K562 (cell line): ENCODE measurements at regions not wholly inside any gene's neighbourhood (a gene's known extent, or its start where the extent isn't known, plus 50 kb on each side); places are given as distances from the start of the nearest gene placed in this dataset.

ENCODE experiments used
- ATAC-seq: fragments of 200-7000 bp; cut with Tn5 transposase; 3 replicates; pipeline ENCODE4 v1.9.1; 2020; ENCODE audit warnings: moderate library complexity
- BruUV-seq: library from RNA; stranded (reverse); fragments of 400-500 nt; replicated peaks from 2 replicates; lab custom pipeline; 2021; lab: Mats Ljungman, UMichigan
- CTCF ChIA-PET: fragments of 300-600 bp; formaldehyde crosslinking; extraction: SDS; loops from one replicate; lab custom pipeline; 2021; ENCODE audit warnings: low intra/inter-chr PET ratio; lab: Yijun Ruan, JAX
- POLR2A ChIA-PET: fragments of 300-600, 350-650 bp; sonication (Branson Sonifier 250); formaldehyde crosslinking; extraction: SDS; loops from one replicate; lab custom pipeline; 2021; ENCODE audit warnings: antibody characterized with exemption, inconsistent platforms; lab: Yijun Ruan, JAX
- DNase-seq, 4 experiments: peaks; one replicate each; pipeline versions ENCODE4 v3.0.0 to v3.0.0-alpha.2; 2011 to 2018; ENCODE audit warnings: low spot score in 3 of 4, mixed read lengths in 3 of 4; ENCODE audit errors: extremely low read depth in 1 of 4
- FAIRE-seq: peaks from 2 replicates; lab custom pipeline; 2011; peaks lifted over from hg19 to GRCh38; lab: Jason Lieb, UNC
- H2AFZ ChIP-seq: 2 replicates; pipeline ENCODE4 v1.6.0; 2011; ENCODE audit warnings: low read depth, low read length, control low read depth, inconsistent platforms
- H3K27ac ChIP-seq: fragments of 200-600 bp; 3 replicates; pipeline ENCODE4 v1.8.0; 2011; ENCODE audit warnings: low read depth, mild to moderate bottlenecking, control low read depth, inconsistent platforms, low read length, moderate library complexity, mixed read lengths; ENCODE audit errors: extremely low read depth
- H3K27me3 ChIP-seq, 2 experiments: fragments of 300-600 bp in 1 of 2; 2 replicates in 1 of 2; 3 replicates in 1 of 2; pipeline versions ENCODE4 v1.6.0 to v1.8.0; 2011; ENCODE audit warnings: inconsistent platforms in 2 of 2, low read length in 2 of 2, mild to moderate bottlenecking in 1 of 2, mixed read lengths in 1 of 2, moderate library complexity in 1 of 2; ENCODE audit not compliant: control insufficient read depth in 2 of 2, insufficient read depth in 2 of 2
- H3K36me3 ChIP-seq: fragments of 300-600 bp; 3 replicates; pipeline ENCODE4 v1.8.0; 2011; ENCODE audit warnings: mild to moderate bottlenecking, low read length, inconsistent platforms; ENCODE audit not compliant: control insufficient read depth, insufficient read depth
- H3K4me1 ChIP-seq, 2 experiments: fragments of 200-600 bp in 1 of 2; replicated peaks in 1 of 2; 2 replicates in 1 of 2; 3 replicates in 1 of 2; pipeline versions ENCODE4 v1.5.1 to v1.8.0; 2011; ENCODE audit warnings: inconsistent platforms in 2 of 2, low read length in 2 of 2, mild to moderate bottlenecking in 1 of 2, mixed read lengths in 1 of 2, moderate library complexity in 1 of 2; ENCODE audit not compliant: control insufficient read depth in 2 of 2, insufficient read depth in 2 of 2
- H3K4me2 ChIP-seq: 2 replicates; pipeline ENCODE4 v1.6.1; 2011; ENCODE audit warnings: low read length, control low read depth, inconsistent platforms, mixed read lengths; ENCODE audit not compliant: insufficient read depth
- H3K4me3 ChIP-seq: fragments of 200-600 bp; sonication (generic), shearing (Covaris generic); 2 replicates; pipeline ENCODE4 v1.5.1; 2016; ENCODE audit warnings: control low read depth, inconsistent platforms
- H3K79me2 ChIP-seq: fragments of 200-600 bp; 3 replicates; pipeline ENCODE4 v1.8.0; 2011; ENCODE audit warnings: low read length, inconsistent platforms; ENCODE audit not compliant: control insufficient read depth, insufficient read depth
- H3K9ac ChIP-seq, 2 experiments: 2 replicates each; pipeline versions ENCODE4 v1.6.0 to v1.6.1; 2011; ENCODE audit warnings: low read depth in 2 of 2, low read length in 2 of 2, control low read depth in 1 of 2, inconsistent platforms in 1 of 2, mild to moderate bottlenecking in 1 of 2, mixed read lengths in 1 of 2; ENCODE audit not compliant: insufficient read depth in 1 of 2
- H3K9me1 ChIP-seq: one replicate; pipeline ENCODE4 v1.6.0; 2011; ENCODE audit warnings: inconsistent platforms, mild to moderate bottlenecking, low read length, moderate library complexity; ENCODE audit not compliant: control insufficient read depth, insufficient read depth
- H3K9me3 ChIP-seq: replicated peaks from 2 replicates; pipeline ENCODE4 v1.5.1; 2011; ENCODE audit warnings: low read depth, low read length, inconsistent platforms; ENCODE audit not compliant: control insufficient read depth, insufficient read depth
- H4K20me1 ChIP-seq: replicated peaks from 2 replicates; pipeline ENCODE4 v1.6.1; 2011; ENCODE audit warnings: low read length, inconsistent platforms, mixed read lengths; ENCODE audit not compliant: control insufficient read depth, insufficient read depth
- BCOR ChIP-seq: fragments of 450-650 bp; IDR thresholded peaks from 2 replicates; pipeline ENCODE4 v1.6.1; 2016
- BRF1 ChIP-seq: IDR thresholded peaks from 3 replicates; pipeline ENCODE4 v1.6.1; 2011; ENCODE audit warnings: borderline replicate concordance, mild to moderate bottlenecking; ENCODE audit not compliant: insufficient read length; ENCODE audit errors: extremely low read depth
- DACH1 ChIP-seq: fragments of 450-650 bp; IDR thresholded peaks from 2 replicates; pipeline ENCODE4 v1.6.1; 2018; ENCODE audit not compliant: partially characterized antibody
- EWSR1 ChIP-seq: fragments of 450-650 bp; IDR thresholded peaks from 2 replicates; pipeline ENCODE4 v1.6.1; 2018; ENCODE audit warnings: borderline replicate concordance, mild to moderate bottlenecking, low read depth, moderate library complexity; ENCODE audit not compliant: partially characterized antibody
- KDM1A ChIP-seq, 2 experiments: fragments of 450-650 bp; IDR thresholded peaks; 2 replicates each; pipeline ENCODE4 v1.6.1; 2016; ENCODE audit warnings: mild to moderate bottlenecking in 2 of 2
- MAFF ChIP-seq: IDR thresholded peaks from 2 replicates; pipeline ENCODE4 v1.6.1; 2012; ENCODE audit warnings: low read length, improper control_type of control experiment
- MCM5 ChIP-seq: fragments of 450-650 bp; IDR thresholded peaks from 2 replicates; pipeline ENCODE4 v1.6.1; 2016; ENCODE audit warnings: low read depth
- MED1 ChIP-seq: sonication (generic); formaldehyde crosslinking; IDR thresholded peaks from 2 replicates; pipeline ENCODE4 v1.8.1; 2023; ENCODE audit warnings: missing genetic modification reagents, borderline replicate concordance
- MYBL2 ChIP-seq, 2 experiments: fragments of 450-650 bp in 1 of 2; sonication (generic) in 1 of 2; formaldehyde crosslinking in 1 of 2; IDR thresholded peaks; 2 replicates each; pipeline versions ENCODE4 v1.6.1 to v1.8.1; 2017 to 2022; ENCODE audit warnings: borderline replicate concordance in 1 of 2, inconsistent platforms in 1 of 2, low read depth in 1 of 2, mild to moderate bottlenecking in 1 of 2, missing genetic modification reagents in 1 of 2, moderate library complexity in 1 of 2
- RBM25 ChIP-seq: fragments of 200-400 bp; formaldehyde crosslinking; IDR thresholded peaks from 2 replicates; pipeline ENCODE4 v1.6.1; 2018; ENCODE audit warnings: low read length, low read depth, moderate library complexity; ENCODE audit not compliant: severe bottlenecking
- RCOR1 ChIP-seq, 2 experiments: IDR thresholded peaks; 2 replicates each; pipeline ENCODE4 v1.6.1; 2012; ENCODE audit warnings: low read depth in 2 of 2, low read length in 2 of 2, borderline replicate concordance in 1 of 2, improper control_type of control experiment in 1 of 2
- SMARCA5 ChIP-seq: fragments of 450-650 bp; IDR thresholded peaks from 2 replicates; pipeline ENCODE4 v1.6.1; 2016
- SPI1 ChIP-seq: IDR thresholded peaks from 2 replicates; pipeline ENCODE4 v1.6.1; 2011; ENCODE audit warnings: low read depth, low read length, control low read depth, borderline replicate concordance
- ZC3H11A ChIP-seq: IDR thresholded peaks from 2 replicates; pipeline ENCODE4 v1.6.1; 2012; ENCODE audit warnings: low read depth, low read length, improper control_type of control experiment
- ZFP30 ChIP-seq: fragments of 250-450 bp; sonication (Bioruptor Pico); IDR thresholded peaks from 2 replicates; pipeline ENCODE4 v1.8.0; 2022; ENCODE audit warnings: moderate library complexity, mild to moderate bottlenecking, inconsistent platforms, borderline replicate concordance
- ZFP36 ChIP-seq: fragments of 150-350 bp; IDR thresholded peaks from 2 replicates; pipeline ENCODE4 v1.6.1; 2018; ENCODE audit warnings: low read length, low read depth; ENCODE audit not compliant: partially characterized antibody
- ZNF24 ChIP-seq: fragments of 450-650 bp; IDR thresholded peaks from 2 replicates; pipeline ENCODE4 v1.6.1; 2016
- WGBS: fragments of 100-300 bp; shearing (Covaris generic); methylation state at CpG from one replicate; pipeline ENCODE4 v1.1.6; 2016; ENCODE audit warnings: low coverage, mixed read lengths; ENCODE audit not compliant: insufficient coverage; ENCODE audit errors: missing lambda C conversion rate; 5-methylcytosine and 5-hydroxymethylcytosine counted together
- in situ Hi-C: fragments of 300-500 bp; cut with MboI; formaldehyde crosslinking; loops from 4 replicates; pipeline ENCODE4 v1.15.0; 2018; ENCODE audit warnings: inconsistent platforms, mixed read lengths
- intact Hi-C: fragments of 100-400 bp; cut with micrococcal nuclease; formaldehyde crosslinking; loops from 2 replicates; pipeline ENCODE4 v1.14.2; 2022
- TF ChIP-seq, protein P1 (sequence below): fragments of 250-450 bp; sonication (Bioruptor Pico); IDR thresholded peaks from 2 replicates; pipeline ENCODE4 v1.5.0; 2021; ENCODE audit warnings: mild to moderate bottlenecking, borderline replicate concordance
- TF ChIP-seq, protein P2 (sequence below): fragments of 250-450 bp; sonication (Bioruptor Pico); IDR thresholded peaks from 2 replicates; pipeline ENCODE4 v1.8.0; 2021; ENCODE audit warnings: moderate library complexity, mild to moderate bottlenecking, inconsistent platforms

DNA sequence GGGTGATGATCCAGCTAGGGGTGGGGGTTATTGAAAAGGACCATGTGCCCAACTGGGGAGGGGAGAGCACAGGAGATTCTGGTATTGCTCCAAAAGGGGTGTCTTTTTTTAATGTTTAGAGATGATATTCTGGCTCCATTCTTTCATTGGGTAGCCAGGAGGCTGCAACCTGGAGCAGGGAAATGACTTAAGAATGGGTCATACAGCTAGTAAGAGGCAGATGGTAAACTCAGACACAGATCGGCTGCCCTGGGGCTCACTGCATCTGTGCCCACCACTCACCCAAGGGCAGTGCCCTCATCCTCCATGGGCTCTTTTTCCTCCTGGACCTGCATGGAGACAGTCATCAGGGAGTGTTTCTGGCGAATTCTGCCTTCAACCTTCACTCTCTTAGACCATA, 302.0 kb upstream of the PRDM1 start (continued):
- TF ChIP-seq MAFF, result no peak
- no peak for TF ChIP-seq MYBL2 (IDR thresholded peaks at IDR 0.05; ENCODE audit: low read depth)
- TF ChIP-seq MYBL2 (CRISPR knock-in tag; IDR thresholded peaks at IDR 0.05; ENCODE audit: borderline replicate concordance), result no peak
- TF ChIP-seq ZC3H11A, result no peak
- TF ChIP-seq MCM5, result no peak

DNA sequence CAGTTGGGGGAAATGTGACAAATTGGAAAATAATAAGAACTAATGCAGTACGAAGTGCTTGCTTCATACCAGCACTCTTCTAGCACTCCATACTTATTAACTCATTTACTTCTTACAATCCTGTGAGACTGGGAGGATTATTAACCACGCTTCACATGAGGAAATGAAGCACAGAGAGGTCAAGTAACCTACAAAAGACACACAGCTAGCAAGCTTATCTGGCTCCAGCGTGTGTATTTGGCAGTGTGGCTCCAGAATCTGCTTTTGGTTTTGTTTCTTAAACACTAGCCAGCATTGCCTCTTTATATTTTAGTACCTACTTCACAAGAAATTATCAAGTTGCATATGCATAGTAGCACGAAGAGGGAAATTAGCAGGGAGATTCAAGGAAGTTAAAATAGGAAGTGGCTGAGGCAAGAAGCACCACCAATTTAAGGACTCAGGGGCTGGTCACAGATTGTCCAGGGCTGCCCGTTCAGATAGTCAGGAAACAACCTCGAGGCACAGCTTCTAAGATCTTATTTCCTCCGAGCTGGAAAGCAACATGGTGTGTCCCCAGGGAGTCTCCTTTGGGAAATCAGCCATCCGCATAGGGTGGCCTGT, 302.7 kb upstream of the PRDM1 start:
- Histone ChIP-seq H3K79me2 (no peaks in the 10 kb centered on the region), H3K4me2 (no peak overlapping the region), H3K36me3 (no peaks in the 10 kb centered on the region), H3K9me3 (no peaks in the 10 kb centered on the region), H3K9me1 (no peaks in the 10 kb centered on the region), H3K27me3 (no peaks in the 10 kb centered on the region; a peak in 1 of 5 replicates), H3K9ac (no peak overlapping the region), H4K20me1 (no peaks in the 10 kb centered on the region), H3K27ac (no peak overlapping the region), H2AFZ (no peak overlapping the region), H3K4me1 (no peaks in the 10 kb centered on the region; a peak in 1 of 5 replicates), H3K4me3 (no peak overlapping the region)
- CTCF ChIA-PET, result no interaction called here
- intact Hi-C loops, result no loop called here
- 29% methylated on average over 8 of the region's 8 CpGs for WGBS
- in situ Hi-C loops, result no loop called here
- TF ChIP-seq SPI1, result peak; percentile 55; the same call in 1 of the 2 replicates
- peak; percentile 54 to 60 for TF ChIP-seq KDM1A (IDR thresholded peaks at IDR 0.05)
- TF ChIP-seq SMARCA5, result peak; percentile 78; the same call in 1 of the 2 replicates
- TF ChIP-seq BCOR, result peak; percentile 87
- no peak for TF ChIP-seq ZNF24
- TF ChIP-seq ZFP30, result no peak
- no peak for TF ChIP-seq EWSR1
- TF ChIP-seq BRF1, result no peak
- peak; percentile 89 for TF ChIP-seq ZFP36
- no peak for TF ChIP-seq DACH1
- TF ChIP-seq, protein P1, sequence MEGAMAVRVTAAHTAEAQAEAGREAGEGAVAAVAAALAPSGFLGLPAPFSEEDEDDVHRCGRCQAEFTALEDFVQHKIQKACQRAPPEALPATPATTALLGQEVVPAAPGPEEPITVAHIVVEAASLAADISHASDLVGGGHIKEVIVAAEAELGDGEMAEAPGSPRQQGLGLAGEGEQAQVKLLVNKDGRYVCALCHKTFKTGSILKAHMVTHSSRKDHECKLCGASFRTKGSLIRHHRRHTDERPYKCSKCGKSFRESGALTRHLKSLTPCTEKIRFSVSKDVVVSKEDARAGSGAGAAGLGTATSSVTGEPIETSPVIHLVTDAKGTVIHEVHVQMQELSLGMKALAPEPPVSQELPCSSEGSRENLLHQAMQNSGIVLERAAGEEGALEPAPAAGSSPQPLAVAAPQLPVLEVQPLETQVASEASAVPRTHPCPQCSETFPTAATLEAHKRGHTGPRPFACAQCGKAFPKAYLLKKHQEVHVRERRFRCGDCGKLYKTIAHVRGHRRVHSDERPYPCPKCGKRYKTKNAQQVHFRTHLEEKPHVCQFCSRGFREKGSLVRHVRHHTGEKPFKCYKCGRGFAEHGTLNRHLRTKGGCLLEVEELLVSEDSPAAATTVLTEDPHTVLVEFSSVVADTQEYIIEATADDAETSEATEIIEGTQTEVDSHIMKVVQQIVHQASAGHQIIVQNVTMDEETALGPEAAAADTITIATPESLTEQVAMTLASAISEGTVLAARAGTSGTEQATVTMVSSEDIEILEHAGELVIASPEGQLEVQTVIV (CRISPR knock-in tag), result no peak
- TF ChIP-seq RBM25, result peak; percentile 98
- 0 out of 4 replicates have a peak, but pooled peaks of 1 of the 2 experiments have one; percentile 35 for TF ChIP-seq RCOR1 (IDR thresholded peaks at IDR 0.05; ENCODE audit: borderline replicate concordance in 1 of 2, low read depth in 2 of 2, low read length in 2 of 2)
- TF ChIP-seq, protein P2, sequence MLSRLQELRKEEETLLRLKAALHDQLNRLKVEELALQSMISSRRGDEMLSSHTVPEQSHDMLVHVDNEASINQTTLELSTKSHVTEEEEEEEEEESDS (CRISPR knock-in tag), result no peak
- TF ChIP-seq MED1 (CRISPR knock-in tag), result no peak
- no peak for FAIRE-seq
- no TSS peak for BruUV-seq
- no peak for ATAC-seq
- no peak for DNase-seq
- POLR2A ChIA-PET, result no interaction called here
